Breast epithelium (tissue), 4 donors: ENCODE measurements at regions not wholly inside any gene's neighbourhood (a gene's known extent, or its start where the extent isn't known, plus 50 kb on each side); places are given as distances from the start of the nearest gene placed in this dataset.

Source experiments
- DNase-seq, 2 donors: peaks; one replicate each; pipeline ENCODE4 v3.0.0-alpha.2; 2019; ENCODE audit warnings: low spot score in 2 of 2
- H3K27ac ChIP-seq, 2 donors: fragments of 200-600 bp; sonication (generic) in 1 of 2; one replicate each; pipeline ENCODE4 v1.5.1; 2016 to 2019; ENCODE audit warnings: mild to moderate bottlenecking in 1 of 2
- H3K27me3 ChIP-seq, 2 donors: fragments of 200-600 bp; sonication (generic) in 1 of 2; one replicate each; pipeline versions ENCODE4 v1.5.1 to v1.6.0; 2017 to 2019; ENCODE audit warnings: control low read depth in 1 of 2, mild to moderate bottlenecking in 1 of 2
- H3K36me3 ChIP-seq: fragments of 200-600 bp; one replicate; pipeline ENCODE4 v1.5.1; 2019
- H3K4me1 ChIP-seq, 2 donors: fragments of 200-600 bp; sonication (generic); one replicate each; pipeline ENCODE4 v1.5.1; 2016 to 2019; ENCODE audit warnings: control low read depth in 1 of 2
- H3K4me3 ChIP-seq, 3 donors: fragments of 200-600 bp; sonication (generic); 1 replicate in 2 of 3; 2 replicates in 1 of 3; pipeline ENCODE4 v1.5.1; 2016 to 2019; ENCODE audit warnings: mild to moderate bottlenecking in 3 of 3, moderate library complexity in 2 of 3
- H3K9me3 ChIP-seq, 2 donors: fragments of 200-600 bp; sonication (generic) in 1 of 2; one replicate each; pipeline ENCODE4 v1.5.1; 2016 to 2019; ENCODE audit warnings: control low read depth in 1 of 2
- CTCF ChIP-seq, 3 donors: fragments of 450-650 bp; IDR thresholded peaks; one replicate each; pipeline ENCODE4 v1.5.1; 2016 to 2017; ENCODE audit warnings: antibody characterized with exemption in 3 of 3, mild to moderate bottlenecking in 3 of 3, moderate library complexity in 3 of 3
- POLR2A ChIP-seq: fragments of 450-650 bp; IDR thresholded peaks from one replicate; pipeline ENCODE4 v1.6.1; 2016; ENCODE audit warnings: antibody characterized with exemption, mild to moderate bottlenecking, moderate library complexity
- POLR2AphosphoS5 ChIP-seq, 3 donors: sonication (generic); formaldehyde crosslinking; IDR thresholded peaks; one replicate each; pipeline ENCODE4 v1.6.1; 2017; ENCODE audit warnings: antibody characterized with exemption in 3 of 3
- intact Hi-C: fragments of 100-400 bp; cut with DNase I; formaldehyde crosslinking; loops from one replicate; pipeline ENCODE4 v1.15.1; 2023; ENCODE audit warnings: low total_unique reads

DNA sequence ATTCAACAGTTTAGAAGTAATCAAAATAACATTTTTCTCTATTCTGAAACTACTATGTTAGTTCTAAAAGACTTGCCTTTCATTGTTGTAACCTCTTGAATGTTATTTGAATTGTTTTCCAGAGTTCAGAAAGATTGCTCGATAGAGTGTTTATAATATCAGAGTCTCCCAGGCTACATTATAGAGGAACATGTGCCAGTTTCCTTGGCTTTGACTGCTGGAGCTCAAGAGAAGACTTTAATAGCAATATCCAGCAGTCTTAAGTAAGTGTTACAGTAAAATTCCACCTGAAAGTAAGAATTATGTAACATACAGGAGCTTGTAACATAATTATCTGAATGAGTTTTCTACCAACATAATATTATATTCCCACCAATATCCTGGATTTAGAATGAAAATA is 991.8 kb upstream of the ADGRB3 start:
- TF ChIP-seq POLR2AphosphoS5 (IDR thresholded peaks at IDR 0.05) = no peak
- TF ChIP-seq CTCF (IDR thresholded peaks at IDR 0.05) = no peak
- no peak for TF ChIP-seq POLR2A
- intact Hi-C loops = no loop called here
- H3K36me3 ChIP-seq = no peaks in the 10 kb centered on the region

GRCh38 chr6:67642582-67642981 is 992.5 kb upstream of the ADGRB3 start:
- no peak for DNase-seq
- H3K4me1 ChIP-seq = no peaks in the 10 kb centered on the region
- no peak overlapping the region for H3K4me3 ChIP-seq
- H3K9me3 ChIP-seq = no peaks in the 10 kb centered on the region
- H3K36me3 ChIP-seq = no peaks in the 10 kb centered on the region
- intact Hi-C loops = no loop called here
- H3K27me3 ChIP-seq = no peaks in the 10 kb centered on the region
- no peak for TF ChIP-seq POLR2A
- no peak for TF ChIP-seq POLR2AphosphoS5 (IDR thresholded peaks at IDR 0.05)
- TF ChIP-seq CTCF (IDR thresholded peaks at IDR 0.05) = no peak
- H3K27ac ChIP-seq = no peak overlapping the region

More for the DNA sequence above, 991.8 kb upstream of the ADGRB3 start:
- Histone ChIP-seq H3K4me3 (no peak overlapping the region), H3K27ac (no peak overlapping the region), H3K4me1 (no peaks in the 10 kb centered on the region), H3K9me3 (no peaks in the 10 kb centered on the region), H3K27me3 (no peaks in the 10 kb centered on the region)
- no peak for DNase-seq

GRCh38 chr6:67640484-67640883 is 994.6 kb upstream of the ADGRB3 start:
- Histone ChIP-seq H3K36me3 (no peaks in the 10 kb centered on the region), H3K27me3 (no peaks in the 10 kb centered on the region), H3K27ac (no peak overlapping the region), H3K4me3 (no peak overlapping the region), H3K9me3 (no peaks in the 10 kb centered on the region), H3K4me1 (no peaks in the 10 kb centered on the region)
- TF ChIP-seq CTCF (IDR thresholded peaks at IDR 0.05) = no peak
- TF ChIP-seq POLR2AphosphoS5 (IDR thresholded peaks at IDR 0.05) = no peak
- TF ChIP-seq POLR2A = no peak
- intact Hi-C loops = no loop called here
- DNase-seq = no peak

- Histone ChIP-seq H3K27ac (no peak overlapping the region), H3K36me3 (no peaks in the 10 kb centered on the region), H3K4me3 (no peak overlapping the region), H3K27me3 (no peaks in the 10 kb centered on the region), H3K4me1 (no peaks in the 10 kb centered on the region), H3K9me3 (peaks cover 4 to 5% of the 10 kb centered on the region in 2 donors)
- TF ChIP-seq CTCF (IDR thresholded peaks at IDR 0.05) (no peak), POLR2A (no peak), POLR2AphosphoS5 (IDR thresholded peaks at IDR 0.05) (no peak)
- DNase-seq = no peak
- intact Hi-C loops = no loop called here
These were observed 995.9 kb upstream of the ADGRB3 start for GRCh38 chr6:67639161-67639560.

DNA sequence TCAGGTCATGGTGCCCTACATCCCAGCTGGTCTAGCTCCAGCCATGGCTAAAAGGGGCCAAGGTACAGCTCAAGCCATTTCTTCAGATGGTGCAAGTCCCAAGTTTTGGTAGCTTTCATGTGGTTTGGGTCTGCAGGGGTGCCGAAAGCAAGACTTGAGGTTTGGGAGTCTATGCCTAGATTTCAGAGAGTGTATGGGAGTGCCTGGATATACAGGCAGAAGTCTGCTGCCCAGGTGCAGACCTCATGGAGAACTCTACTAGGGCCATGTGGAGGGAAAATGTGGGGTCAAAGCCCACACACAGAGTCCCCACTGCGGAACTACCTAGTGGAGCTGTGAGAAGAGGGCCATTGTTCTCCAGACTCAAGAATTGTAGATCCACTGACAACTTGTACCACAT is 1000.9 kb upstream of the ADGRB3 start:
- Histone ChIP-seq H3K36me3 (no peaks in the 10 kb centered on the region), H3K27ac (no peak overlapping the region), H3K27me3 (no peaks in the 10 kb centered on the region), H3K4me1 (no peaks in the 10 kb centered on the region), H3K9me3 (peaks cover 7% of the 10 kb centered on the region in 2 donors), H3K4me3 (no peak overlapping the region)
- no peak for DNase-seq
- no peak for TF ChIP-seq POLR2AphosphoS5 (IDR thresholded peaks at IDR 0.05)
- TF ChIP-seq POLR2A = no peak
- no peak for TF ChIP-seq CTCF (IDR thresholded peaks at IDR 0.05)
- intact Hi-C loops = no loop called here
